ENCODE measurements at regions not wholly inside any gene's neighbourhood (a gene's known extent, or its start where the extent isn't known, plus 50 kb on each side); places are given as distances from the start of the nearest gene placed in this dataset.
A peak's percentile ranks its signal among the peaks of the same experiment; 100 is the strongest.

DNA sequence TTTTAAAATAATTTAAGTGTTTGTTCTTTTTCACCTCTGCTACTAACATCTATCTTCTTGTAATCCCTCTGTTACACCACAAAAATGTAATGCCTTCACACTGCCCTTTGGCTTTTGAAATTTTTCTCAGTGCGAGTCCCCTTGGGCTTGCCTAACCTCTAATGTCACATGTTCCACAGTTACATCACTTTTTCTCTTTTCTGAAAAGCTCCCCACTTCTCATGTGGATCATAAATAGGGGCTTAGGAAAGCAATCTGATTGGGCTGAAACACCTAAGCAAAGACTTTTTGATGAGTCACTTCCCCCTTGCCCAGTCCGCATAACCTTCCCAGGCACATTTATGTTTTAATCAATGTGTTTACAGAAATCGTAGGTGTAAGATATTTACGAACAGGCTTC is 288.2 kb downstream of the IPMK start:
- Histone ChIP-seq H3K9me3 (ENCODE audit: insufficient read depth, low read depth, low read length) (no peaks in the 10 kb centered on the region), H2BK5ac (ENCODE audit: low read depth, low read length, poor library complexity) (no peak overlapping the region), H2BK12ac (ENCODE audit: low read length) (no peak overlapping the region), H3K9ac (ENCODE audit: low read length) (no peak overlapping the region), H3K23ac (ENCODE audit: low read length) (no peak overlapping the region), H2BK120ac (ENCODE audit: insufficient read depth, low read length, poor library complexity) (no peak overlapping the region), H3K79me2 (ENCODE audit: control insufficient read depth, insufficient read depth, low read length, poor library complexity) (no peaks in the 10 kb centered on the region), H2AK5ac (ENCODE audit: low read length) (no peak overlapping the region), H4K91ac (ENCODE audit: low read depth, low read length) (no peak overlapping the region), H3K4me2 (ENCODE audit: low read length) (no peak overlapping the region), H3K18ac (ENCODE audit: low read length) (no peak overlapping the region), H4K12ac (ENCODE audit: low read depth, low read length) (no peak overlapping the region), H4K8ac (ENCODE audit: low read depth, low read length) (no peak overlapping the region), H3K79me1 (ENCODE audit: low read length) (no peaks in the 10 kb centered on the region), H3K4me3 (ENCODE audit: low read depth, low read length) (no peak overlapping the region), H3K36me3 (ENCODE audit: control insufficient read depth in 1 of 2, insufficient read depth in 2 of 2, low read length in 2 of 2) (no peaks in the 10 kb centered on the region), H3K14ac (ENCODE audit: low read length) (no peak overlapping the region), H3K27me3 (ENCODE audit: insufficient read depth, low read length) (no peaks in the 10 kb centered on the region), H2AFZ (ENCODE audit: insufficient read depth, low read length, poor library complexity) (no peak overlapping the region), H3K4ac (ENCODE audit: low read depth, low read length) (no peak overlapping the region), H3K27ac (ENCODE audit: low read depth, low read length) (no peak overlapping the region), H3K4me1 (ENCODE audit: control insufficient read depth in 1 of 2, insufficient read depth in 2 of 2, low read length in 2 of 2) (no peaks in the 10 kb centered on the region)
- no CpG with 5 or more reads among the region's 4 CpGs for WGBS (ENCODE audit: extremely low coverage, insufficient coverage, insufficient read length)
- DNase-seq: no peak

DNA sequence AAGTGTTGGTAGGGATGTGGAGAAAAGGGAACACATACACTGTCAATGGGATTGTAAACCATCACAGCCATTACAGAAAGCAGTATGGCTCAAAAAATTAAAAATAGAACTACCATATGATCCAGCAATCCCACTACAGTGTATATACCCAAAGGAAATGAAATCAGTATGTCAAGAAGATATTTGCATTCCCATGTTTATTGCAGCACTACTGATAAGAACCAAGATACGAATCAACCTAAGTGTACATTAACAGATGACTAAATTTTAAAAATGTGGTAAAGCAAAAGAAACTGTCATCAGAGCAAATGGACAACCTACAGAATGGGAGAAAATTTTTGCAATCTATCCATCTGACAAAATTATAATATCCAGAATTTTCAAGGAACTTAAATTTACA is 290.4 kb downstream of the IPMK start:
- H3K36me3 ChIP-seq (ENCODE audit: control insufficient read depth in 1 of 2, insufficient read depth in 2 of 2, low read length in 2 of 2): no peaks in the 10 kb centered on the region

DNA sequence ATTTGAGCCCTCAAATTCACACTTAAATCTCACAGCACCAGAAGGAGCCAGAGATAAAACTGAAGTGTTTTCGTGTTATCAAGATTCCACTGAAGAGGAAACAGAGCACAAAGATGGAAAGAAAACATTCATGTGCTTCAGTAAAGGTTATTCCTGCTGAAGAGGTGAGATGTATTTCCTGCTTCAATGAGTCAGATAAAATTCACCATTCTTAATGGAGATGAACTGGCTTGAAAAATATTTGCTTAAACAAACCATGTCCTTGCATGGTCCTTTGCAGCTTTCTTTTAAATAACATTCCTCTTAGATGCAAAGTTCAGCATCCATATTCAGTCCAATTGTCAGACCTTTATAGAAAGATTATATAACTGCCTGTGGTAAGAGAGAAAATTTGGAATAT is 294.2 kb downstream of the IPMK start:
- no peak overlapping the region for H4K8ac ChIP-seq (ENCODE audit: low read depth, low read length)

More for the DNA sequence above, 290.4 kb downstream of the IPMK start:
- Histone ChIP-seq H4K91ac (ENCODE audit: low read depth, low read length) (no peak overlapping the region), H3K27ac (ENCODE audit: low read depth, low read length) (no peak overlapping the region), H3K9ac (ENCODE audit: low read length) (no peak overlapping the region), H3K9me3 (ENCODE audit: insufficient read depth, low read depth, low read length) (no peaks in the 10 kb centered on the region), H3K4ac (ENCODE audit: low read depth, low read length) (no peak overlapping the region), H3K23ac (ENCODE audit: low read length) (no peak overlapping the region), H3K79me1 (ENCODE audit: low read length) (no peaks in the 10 kb centered on the region), H3K4me3 (ENCODE audit: low read depth, low read length) (no peak overlapping the region), H2BK5ac (ENCODE audit: low read depth, low read length, poor library complexity) (no peak overlapping the region), H3K4me2 (ENCODE audit: low read length) (no peak overlapping the region), H3K18ac (ENCODE audit: low read length) (no peak overlapping the region), H2BK120ac (ENCODE audit: insufficient read depth, low read length, poor library complexity) (no peak overlapping the region), H2AK5ac (ENCODE audit: low read length) (no peak overlapping the region), H3K4me1 (ENCODE audit: control insufficient read depth in 1 of 2, insufficient read depth in 2 of 2, low read length in 2 of 2) (no peaks in the 10 kb centered on the region), H2AFZ (ENCODE audit: insufficient read depth, low read length, poor library complexity) (no peak overlapping the region), H3K27me3 (ENCODE audit: insufficient read depth, low read length) (no peaks in the 10 kb centered on the region), H2BK12ac (ENCODE audit: low read length) (no peak overlapping the region), H3K14ac (ENCODE audit: low read length) (no peak overlapping the region), H4K8ac (ENCODE audit: low read depth, low read length) (no peak overlapping the region), H4K12ac (ENCODE audit: low read depth, low read length) (no peak overlapping the region), H3K79me2 (ENCODE audit: control insufficient read depth, insufficient read depth, low read length, poor library complexity) (no peaks in the 10 kb centered on the region)
- no CpG with 5 or more reads among the region's 1 CpG for WGBS (ENCODE audit: extremely low coverage, insufficient coverage, insufficient read length)
- peak in 1 of 2 donors; percentile 61 for DNase-seq

DNA sequence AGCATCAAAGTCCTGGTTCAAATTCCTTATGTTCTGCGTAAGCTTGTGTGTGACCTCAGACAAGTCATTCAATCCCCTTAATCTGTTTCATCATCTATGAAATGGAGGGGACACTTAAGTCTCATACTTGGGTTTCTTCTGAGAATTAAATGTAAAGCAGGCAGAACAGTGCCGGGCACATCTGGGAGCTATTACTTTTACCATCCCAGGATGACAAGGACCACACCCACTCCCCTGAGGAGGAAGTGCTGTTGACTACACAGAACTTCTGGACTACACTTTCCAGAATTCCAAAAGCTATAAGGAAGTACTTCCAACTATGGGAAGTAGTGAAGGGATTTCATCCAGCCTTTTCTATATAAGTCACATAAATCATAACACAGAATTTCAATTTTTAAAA is 294.9 kb downstream of the IPMK start:
- H3K9ac ChIP-seq (ENCODE audit: low read length): no peak overlapping the region
- no peak overlapping the region for H4K8ac ChIP-seq (ENCODE audit: low read depth, low read length)
- no peaks in the 10 kb centered on the region for H3K9me3 ChIP-seq (ENCODE audit: insufficient read depth, low read depth, low read length)
- H2BK12ac ChIP-seq (ENCODE audit: low read length): no peak overlapping the region
- H3K27me3 ChIP-seq (ENCODE audit: insufficient read depth, low read length): no peaks in the 10 kb centered on the region
- DNase-seq: no peak
- H3K4me1 ChIP-seq (ENCODE audit: control insufficient read depth in 1 of 2, insufficient read depth in 2 of 2, low read length in 2 of 2): peaks cover 0 to 2% of the 10 kb centered on the region in 2 experiments
- H3K27ac ChIP-seq (ENCODE audit: low read depth, low read length): no peak overlapping the region
- no peak overlapping the region for H3K4me3 ChIP-seq (ENCODE audit: low read depth, low read length)
- no peak overlapping the region for H3K18ac ChIP-seq (ENCODE audit: low read length)
- H3K36me3 ChIP-seq (ENCODE audit: control insufficient read depth in 1 of 2, insufficient read depth in 2 of 2, low read length in 2 of 2): no peaks in the 10 kb centered on the region
- no peak overlapping the region for H3K4me2 ChIP-seq (ENCODE audit: low read length)
- no peak overlapping the region for H4K12ac ChIP-seq (ENCODE audit: low read depth, low read length)
- H3K79me2 ChIP-seq (ENCODE audit: control insufficient read depth, insufficient read depth, low read length, poor library complexity): no peaks in the 10 kb centered on the region
- no peak overlapping the region for H2AFZ ChIP-seq (ENCODE audit: insufficient read depth, low read length, poor library complexity)
- H4K91ac ChIP-seq (ENCODE audit: low read depth, low read length): no peak overlapping the region
- no CpG with 5 or more reads among the region's 2 CpGs for WGBS (ENCODE audit: extremely low coverage, insufficient coverage, insufficient read length)
- H3K4ac ChIP-seq (ENCODE audit: low read depth, low read length): no peak overlapping the region
- H2BK5ac ChIP-seq (ENCODE audit: low read depth, low read length, poor library complexity): no peak overlapping the region
- no peak overlapping the region for H2AK5ac ChIP-seq (ENCODE audit: low read length)
- H3K23ac ChIP-seq (ENCODE audit: low read length): no peak overlapping the region
- no peaks in the 10 kb centered on the region for H3K79me1 ChIP-seq (ENCODE audit: low read length)
- H2BK120ac ChIP-seq (ENCODE audit: insufficient read depth, low read length, poor library complexity): no peak overlapping the region
- H3K14ac ChIP-seq (ENCODE audit: low read length): no peak overlapping the region

More for the DNA sequence above, 294.2 kb downstream of the IPMK start:
- Histone ChIP-seq H3K79me1 (ENCODE audit: low read length) (no peaks in the 10 kb centered on the region), H3K9me3 (ENCODE audit: insufficient read depth, low read depth, low read length) (no peaks in the 10 kb centered on the region), H4K12ac (ENCODE audit: low read depth, low read length) (no peak overlapping the region), H3K23ac (ENCODE audit: low read length) (no peak overlapping the region), H3K14ac (ENCODE audit: low read length) (no peak overlapping the region), H3K9ac (ENCODE audit: low read length) (no peak overlapping the region), H2BK12ac (ENCODE audit: low read length) (no peak overlapping the region), H2BK120ac (ENCODE audit: insufficient read depth, low read length, poor library complexity) (no peak overlapping the region), H3K4me3 (ENCODE audit: low read depth, low read length) (no peak overlapping the region), H2AK5ac (ENCODE audit: low read length) (no peak overlapping the region), H3K79me2 (ENCODE audit: control insufficient read depth, insufficient read depth, low read length, poor library complexity) (no peaks in the 10 kb centered on the region), H4K91ac (ENCODE audit: low read depth, low read length) (no peak overlapping the region), H3K36me3 (ENCODE audit: control insufficient read depth in 1 of 2, insufficient read depth in 2 of 2, low read length in 2 of 2) (no peaks in the 10 kb centered on the region), H2BK5ac (ENCODE audit: low read depth, low read length, poor library complexity) (no peak overlapping the region), H3K27me3 (ENCODE audit: insufficient read depth, low read length) (no peaks in the 10 kb centered on the region), H2AFZ (ENCODE audit: insufficient read depth, low read length, poor library complexity) (no peak overlapping the region), H3K4me2 (ENCODE audit: low read length) (no peak overlapping the region), H3K4me1 (ENCODE audit: control insufficient read depth in 1 of 2, insufficient read depth in 2 of 2, low read length in 2 of 2) (peaks cover 0 to under 1% of the 10 kb centered on the region in 2 experiments), H3K4ac (ENCODE audit: low read depth, low read length) (no peak overlapping the region), H3K27ac (ENCODE audit: low read depth, low read length) (no peak overlapping the region), H3K18ac (ENCODE audit: low read length) (no peak overlapping the region)
- WGBS (ENCODE audit: extremely low coverage, insufficient coverage, insufficient read length): no CpG with 5 or more reads among the region's 1 CpG
- no peak for DNase-seq

All from trophoblast cell (in vitro differentiated cells and primary cell).